RCC 7860 (cell line): ENCODE measurements at regions not wholly inside any gene's neighbourhood (a gene's known extent, or its start where the extent isn't known, plus 50 kb on each side); places are given as distances from the start of the nearest gene placed in this dataset.
A peak's percentile ranks its signal among the peaks of the same experiment; 100 is the strongest.
"Not testable (repeated sequence)": the region's sequence is repeated elsewhere in the genome, so short reads cannot be mapped to it uniquely, and the experiment has no call there.

Experiments used
- DNase-seq: peaks from one replicate; pipeline ENCODE4 v3.0.0-alpha.2; 2015; ENCODE audit warnings: low spot score
- FAIRE-seq: peaks from 2 replicates; lab custom pipeline; 2012; peaks lifted over from hg19 to GRCh38; lab: Jason Lieb, UNC

- DNase-seq (no peak), FAIRE-seq (no peak)
These were observed 426.7 kb upstream of the ARX start for GRCh38 chrX:25442499-25442898.

DNA sequence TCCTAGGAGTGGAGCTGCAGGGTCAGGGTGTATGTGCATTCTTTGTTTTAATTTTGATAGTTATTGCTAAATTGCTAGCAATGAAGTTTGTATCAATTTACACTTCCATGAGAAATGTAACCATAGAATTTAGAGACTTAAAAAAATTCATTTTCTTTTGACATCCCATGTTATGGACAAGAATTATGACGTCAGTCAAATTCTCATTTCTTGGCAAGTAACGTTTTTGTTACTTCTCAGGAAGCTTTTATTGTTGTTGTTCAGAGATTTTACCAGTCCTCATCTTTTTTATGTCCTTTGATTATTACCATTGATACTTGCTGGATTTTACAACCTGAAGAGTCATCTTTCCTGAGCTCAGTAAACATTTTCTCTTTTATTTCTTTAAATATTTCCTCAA, 417.5 kb upstream of the ARX start:
- DNase-seq (no peak), FAIRE-seq (no peak)

GRCh38 chrX:25432396-25432795, 416.6 kb upstream of the ARX start:
- DNase-seq (no peak), FAIRE-seq (no peak)

DNA sequence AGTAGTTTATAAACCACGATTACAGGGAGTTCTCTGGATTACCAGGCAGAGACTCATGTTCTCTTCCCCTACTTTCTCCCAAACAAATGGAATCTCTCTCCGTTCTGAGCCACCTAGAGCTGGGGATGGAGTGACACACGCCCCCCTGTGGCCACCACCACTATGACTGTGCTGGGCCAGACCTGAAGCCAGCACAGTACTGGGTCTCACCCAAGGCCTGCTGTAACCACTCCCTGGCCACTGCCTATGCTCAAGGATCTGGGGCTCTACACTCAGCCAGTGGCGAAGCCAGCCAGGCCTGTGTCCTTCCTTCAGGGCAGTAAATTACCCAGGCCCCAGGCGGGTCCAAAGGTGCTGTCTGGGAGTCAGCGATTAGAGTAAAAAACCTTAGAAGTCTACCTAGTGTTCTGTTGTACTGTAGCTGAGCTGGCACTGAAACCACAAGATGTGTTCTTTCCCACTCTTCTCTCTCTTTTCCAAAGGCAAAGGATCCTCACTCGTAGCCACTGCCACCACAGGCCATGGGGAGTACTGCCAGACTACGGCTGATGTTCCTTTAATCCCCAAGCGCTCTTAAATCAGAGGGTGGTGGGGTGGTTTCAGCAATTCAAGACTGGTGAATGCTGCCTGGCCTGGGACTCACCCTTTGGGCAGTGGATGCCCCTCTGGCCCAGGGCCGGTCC, 412.2 kb upstream of the ARX start:
- DNase-seq (no peak), FAIRE-seq (no peak)

GRCh38 chrX:25404163-25404562, 388.4 kb upstream of the ARX start:
- not testable (repeated sequence) for DNase-seq, FAIRE-seq

DNA sequence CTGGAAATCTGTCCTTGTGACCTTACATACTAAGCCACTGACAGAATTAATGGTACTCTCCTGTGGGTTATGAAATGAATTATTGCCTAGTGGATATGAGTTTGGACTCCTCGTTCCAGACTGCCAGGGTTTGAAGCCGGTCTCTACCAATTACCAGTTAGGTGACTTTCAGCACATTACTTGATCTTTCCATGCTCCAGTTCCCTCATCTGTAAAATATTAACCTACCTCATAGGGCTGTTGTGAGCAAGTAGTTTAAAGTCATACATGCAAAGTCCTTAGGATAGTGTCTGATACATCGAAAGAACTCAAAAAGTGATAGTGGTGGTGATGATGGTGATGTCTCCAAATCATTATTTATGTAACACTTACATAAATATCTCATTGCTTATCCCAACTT, 373.5 kb upstream of the ARX start:
- FAIRE-seq (peak; percentile 72), DNase-seq (no peak)

GRCh38 chrX:25383196-25383595, 367.4 kb upstream of the ARX start:
- no peak for FAIRE-seq

DNA sequence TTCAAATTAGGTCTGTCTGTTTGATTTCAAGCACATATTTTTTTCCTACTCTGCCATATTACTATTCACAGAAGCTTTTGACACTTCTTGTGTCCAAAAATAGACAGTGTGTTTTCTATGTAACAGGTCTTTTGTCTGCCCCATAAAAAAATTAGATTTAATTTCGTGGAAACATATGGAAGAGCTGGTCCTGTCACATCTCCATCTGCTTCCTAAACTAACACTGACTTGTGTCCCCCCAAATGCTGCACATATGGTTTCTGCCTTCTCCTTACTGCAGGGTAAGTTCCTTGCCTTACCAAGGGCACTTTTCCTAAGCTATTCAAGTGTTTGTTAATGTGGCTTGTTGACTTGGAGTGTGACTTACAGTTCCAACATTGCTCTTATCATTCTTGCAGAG, 340.7 kb upstream of the ARX start:
- FAIRE-seq, result no peak
- DNase-seq, result no peak

More at GRCh38 chrX:25383196-25383595, 367.4 kb upstream of the ARX start:
- DNase-seq, result no peak

DNA sequence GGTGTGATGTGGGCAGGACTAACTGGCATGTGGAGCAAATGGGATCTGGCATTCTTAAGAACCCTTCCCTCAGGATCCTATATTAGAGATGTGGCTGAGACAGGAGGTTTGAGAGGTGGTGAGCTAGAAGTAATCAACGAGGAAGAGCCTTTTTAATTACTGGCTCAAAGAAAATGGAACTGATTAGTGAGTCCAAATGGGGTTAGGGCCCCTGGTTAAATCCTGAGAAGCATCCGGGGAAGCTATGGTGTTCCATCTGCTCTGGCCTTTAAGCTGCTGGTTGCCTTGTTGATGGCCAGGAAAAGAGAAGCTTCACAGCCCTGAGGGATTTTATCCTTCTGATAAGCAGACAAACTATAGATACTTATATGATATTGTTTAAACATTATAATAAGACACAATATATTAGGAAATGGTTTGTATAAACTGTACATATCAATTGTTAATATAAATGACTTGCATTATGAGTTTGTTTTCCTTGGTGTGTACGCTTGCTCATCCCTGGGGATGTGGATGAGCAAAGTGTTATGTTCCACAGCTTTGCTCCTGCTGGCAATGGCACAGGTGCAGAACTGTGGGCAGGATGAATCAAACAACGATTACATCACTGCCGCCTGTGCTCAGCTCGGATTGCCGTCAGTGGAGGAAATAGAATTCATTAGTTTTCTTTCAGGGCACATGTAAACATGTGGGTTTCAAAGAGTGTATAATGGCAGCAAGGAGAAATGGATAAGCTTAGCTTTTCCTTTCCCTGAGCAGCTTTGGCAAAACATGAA, 328.6 kb upstream of the ARX start:
- DNase-seq, result no peak
- FAIRE-seq, result no peak

GRCh38 chrX:25343060-25343459, 327.3 kb upstream of the ARX start:
- FAIRE-seq, result no peak
- no peak for DNase-seq

- FAIRE-seq (no peak), DNase-seq (no peak)
These were observed 322.1 kb upstream of the ARX start for GRCh38 chrX:25337841-25338240.

DNA sequence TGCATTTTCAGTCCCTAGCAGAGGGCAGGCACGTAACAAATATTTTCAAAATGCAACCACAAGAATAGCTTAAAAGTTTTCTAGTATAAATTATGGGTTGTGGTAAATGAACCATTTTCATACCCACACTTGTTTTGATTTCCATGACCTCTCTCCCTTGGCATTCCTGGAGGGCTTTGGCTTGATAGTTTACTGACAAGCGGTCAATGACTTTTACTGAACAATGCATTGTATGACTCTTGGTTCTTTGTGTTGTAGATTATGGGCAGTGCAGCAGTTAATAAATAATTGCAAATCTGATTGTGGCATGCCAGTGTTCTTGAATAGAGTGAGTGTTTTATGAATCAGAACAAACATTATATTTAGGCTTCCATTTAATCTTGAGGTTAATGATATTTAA, 285.2 kb upstream of the ARX start:
- DNase-seq (peak; percentile 27), FAIRE-seq (peak; percentile 90)

GRCh38 chrX:25296850-25297249, 281.1 kb upstream of the ARX start:
- DNase-seq (peak; percentile 13), FAIRE-seq (peak; percentile 74)

- peak; percentile 71 for FAIRE-seq
- no peak for DNase-seq
These were observed 279.7 kb upstream of the ARX start for GRCh38 chrX:25295466-25295865.

DNA sequence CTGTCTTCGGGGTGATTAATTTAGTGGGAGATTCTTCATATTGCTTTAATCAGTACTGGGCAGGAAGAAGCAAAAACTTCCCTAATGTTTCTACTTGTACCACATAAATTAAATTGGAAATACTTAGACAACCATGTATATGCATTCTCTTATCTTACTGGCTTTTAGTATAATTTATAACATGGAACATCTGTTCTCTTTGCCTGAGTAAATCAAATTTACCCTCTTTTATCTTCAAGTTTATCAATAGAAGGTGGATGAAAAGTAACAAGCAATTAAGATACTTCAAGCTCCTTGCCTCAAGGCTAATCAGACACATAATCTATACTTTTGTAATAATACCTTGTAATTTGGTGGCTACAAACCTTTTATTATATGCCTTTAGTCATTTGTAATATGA, 274.4 kb upstream of the ARX start:
- FAIRE-seq, result no peak
- no peak for DNase-seq

DNA sequence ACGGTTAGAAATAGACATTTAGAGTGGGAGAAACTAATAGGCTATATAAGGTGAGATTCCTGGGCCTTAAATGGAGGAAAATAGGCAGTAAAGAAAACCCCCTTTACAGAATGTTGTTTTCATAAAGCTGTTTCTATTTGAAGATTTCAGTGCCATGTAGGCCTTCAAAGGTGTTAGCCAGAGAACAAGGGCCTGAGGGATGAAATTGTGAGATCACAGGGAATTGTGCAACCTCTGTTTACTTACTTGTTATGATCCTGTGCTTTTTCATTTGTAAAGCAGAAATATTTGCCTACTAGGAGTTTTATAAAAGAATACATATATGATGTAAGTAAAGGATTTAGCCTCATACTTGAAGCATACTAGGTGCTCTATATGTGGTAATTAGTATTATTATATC, 272.9 kb upstream of the ARX start:
- DNase-seq (no peak), FAIRE-seq (no peak)

DNA sequence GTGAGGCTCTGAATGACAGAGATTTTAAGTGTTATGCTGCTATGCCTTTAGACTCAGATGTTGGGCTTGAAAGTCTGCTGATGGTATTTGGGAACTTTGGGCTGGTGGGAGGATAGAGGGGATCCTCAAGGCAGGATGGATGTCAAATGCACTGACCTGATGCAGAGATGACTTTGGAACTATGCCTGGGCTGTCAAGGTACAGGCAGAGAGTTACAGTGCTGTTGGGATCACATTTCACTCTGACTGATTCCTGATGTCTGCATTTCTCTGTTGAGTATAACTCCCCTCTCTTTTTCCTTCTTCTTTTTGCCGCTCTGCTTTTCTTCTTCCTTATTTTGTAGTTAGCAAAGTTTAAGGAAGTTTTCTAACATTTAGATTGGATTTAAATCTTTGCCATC, 271.8 kb upstream of the ARX start:
- no peak for FAIRE-seq

DNA sequence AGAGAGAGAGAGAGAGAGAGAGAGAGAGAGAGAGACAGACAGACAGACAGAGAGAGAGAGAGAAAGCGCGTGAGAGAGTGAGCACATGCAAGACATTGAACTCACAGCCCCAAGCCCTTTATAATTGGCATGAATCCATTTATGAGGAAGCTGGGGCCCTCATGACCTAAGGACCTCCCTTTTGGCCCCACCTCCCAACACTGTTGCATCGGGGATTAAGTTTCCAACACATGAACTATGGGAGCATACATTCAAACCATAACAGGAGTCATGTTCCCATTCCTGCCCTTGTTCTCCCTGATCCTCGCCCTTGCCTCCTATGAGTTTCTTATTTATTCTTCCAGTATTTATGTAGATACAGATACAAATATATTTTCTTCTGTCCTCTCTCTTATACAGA, 269.8 kb upstream of the ARX start:
- no peak for FAIRE-seq
- DNase-seq, result no peak

More for the DNA sequence above, 271.8 kb upstream of the ARX start:
- no peak for DNase-seq

- no peak for DNase-seq
- no peak for FAIRE-seq
These were observed 263.7 kb upstream of the ARX start for GRCh38 chrX:25279510-25279909.

- no peak for FAIRE-seq
- DNase-seq, result no peak
These were observed 262.6 kb upstream of the ARX start for GRCh38 chrX:25278341-25278740.

GRCh38 chrX:25277574-25277973, 261.8 kb upstream of the ARX start:
- FAIRE-seq, result no peak
- DNase-seq, result no peak

DNA sequence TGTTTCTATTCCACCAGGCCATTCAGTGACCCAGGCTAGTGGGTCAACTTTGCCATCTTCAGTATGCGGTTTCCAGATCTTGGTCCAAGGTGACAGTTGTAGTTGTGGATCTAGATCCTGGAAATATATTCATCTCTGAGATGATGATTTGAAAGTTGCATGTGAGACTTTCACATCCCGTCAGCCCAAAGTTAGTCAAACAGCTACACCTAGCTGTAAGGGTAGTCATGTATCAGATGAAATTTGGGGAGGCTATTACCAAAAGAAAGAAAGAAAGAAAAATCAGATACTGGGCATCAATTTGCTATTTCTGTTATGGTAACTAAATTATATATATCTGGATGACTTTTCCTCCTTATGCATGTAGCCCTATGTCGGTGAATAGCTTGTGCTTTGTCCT, 259.4 kb upstream of the ARX start:
- FAIRE-seq, result no peak
- DNase-seq, result no peak
